CD14-positive monocyte (primary cell): ENCODE measurements at regions not wholly inside any gene's neighbourhood (a gene's known extent, or its start where the extent isn't known, plus 50 kb on each side); places are given as distances from the start of the nearest gene placed in this dataset. TPM values are rescaled to one million over a fixed set of nuclear protein-coding genes. Genes with fewer than 3 reads are reported as not detected.

ENCODE experiments used
- DNase-seq, 3 donors: peaks; one replicate each; pipeline ENCODE4 v3.0.0-alpha.2; 2011 to 2022
- H2AFZ ChIP-seq: 2 replicates; pipeline ENCODE4 v1.6.0; 2012; ENCODE audit warnings: mild to moderate bottlenecking, low read depth, low read length, inconsistent platforms; ENCODE audit not compliant: insufficient read depth, poor library complexity, severe bottlenecking
- H3K27ac ChIP-seq, 2 donors: 1 replicate in 1 of 2; 2 replicates in 1 of 2; pipeline ENCODE4 v1.5.1; 2012 to 2013; ENCODE audit warnings: low read length in 2 of 2, control low read depth in 1 of 2, inconsistent platforms in 1 of 2, low read depth in 1 of 2, mild to moderate bottlenecking in 1 of 2
- H3K27me3 ChIP-seq, 2 donors: one replicate each; pipeline versions ENCODE4 v1.6.0 to v1.6.1; 2011 to 2013; ENCODE audit warnings: low read length in 2 of 2; ENCODE audit not compliant: control insufficient read depth in 2 of 2, insufficient read depth in 2 of 2
- H3K36me3 ChIP-seq, 2 donors: replicated peaks in 1 of 2; 1 replicate in 1 of 2; 2 replicates in 1 of 2; pipeline versions ENCODE4 v1.5.1 to v1.6.1; 2012 to 2013; ENCODE audit warnings: low read length in 2 of 2, control low read depth in 1 of 2, inconsistent platforms in 1 of 2, mild to moderate bottlenecking in 1 of 2; ENCODE audit not compliant: insufficient read depth in 2 of 2, control insufficient read depth in 1 of 2
- H3K4me1 ChIP-seq, 2 donors: 1 replicate in 1 of 2; 2 replicates in 1 of 2; pipeline versions ENCODE4 v1.5.1 to v1.6.1; 2012 to 2013; ENCODE audit warnings: low read length in 2 of 2, control low read depth in 1 of 2, inconsistent platforms in 1 of 2, mild to moderate bottlenecking in 1 of 2, moderate library complexity in 1 of 2; ENCODE audit not compliant: insufficient read depth in 2 of 2, control insufficient read depth in 1 of 2
- H3K4me2 ChIP-seq: replicated peaks from 2 replicates; pipeline ENCODE3; 2012; ENCODE audit warnings: low read length, moderate library complexity, mild to moderate bottlenecking; ENCODE audit not compliant: poor library complexity, severe bottlenecking; ENCODE audit errors: extremely low read depth
- H3K4me3 ChIP-seq, 3 experiments: fragments of 200-600 bp in 1 of 3; sonication (generic) in 1 of 3; replicated peaks in 1 of 3; 1 replicate in 2 of 3; 2 replicates in 1 of 3; pipeline ENCODE4 v1.5.1; 2011 to 2013; ENCODE audit warnings: low read length in 3 of 3, mild to moderate bottlenecking in 3 of 3, control low read depth in 2 of 3, low read depth in 2 of 3, inconsistent platforms in 1 of 3, moderate library complexity in 1 of 3
- H3K79me2 ChIP-seq: 2 replicates; pipeline ENCODE4 v1.6.0; 2012; ENCODE audit warnings: mild to moderate bottlenecking, control low read depth, inconsistent platforms, low read length, moderate library complexity; ENCODE audit not compliant: insufficient read depth
- H3K9ac ChIP-seq: 2 replicates; pipeline ENCODE4 v1.6.0; 2017; ENCODE audit warnings: low read length, mild to moderate bottlenecking; ENCODE audit not compliant: insufficient read depth, poor library complexity, severe bottlenecking
- H3K9me3 ChIP-seq, 2 donors: replicated peaks in 1 of 2; 1 replicate in 1 of 2; 2 replicates in 1 of 2; pipeline versions ENCODE4 v1.5.1 to v1.6.1; 2012 to 2013; ENCODE audit warnings: low read length in 2 of 2, control low read depth in 1 of 2; ENCODE audit not compliant: control insufficient read depth in 1 of 2, insufficient read depth in 1 of 2
- H4K20me1 ChIP-seq: 2 replicates; pipeline ENCODE4 v1.6.0; 2012; ENCODE audit warnings: mild to moderate bottlenecking, low read length, control low read depth, moderate library complexity; ENCODE audit not compliant: insufficient read depth
- H3K27ac Mint-ChIP-seq, 7 donors: one replicate each; pipeline ENCODE4 v1.8.0; 2020; ENCODE audit warnings: mild to moderate bottlenecking in 7 of 7, mixed read lengths in 7 of 7, moderate library complexity in 6 of 7, inconsistent platforms in 2 of 7
- H3K27me3 Mint-ChIP-seq, 3 donors: one replicate each; pipeline ENCODE4 v1.8.0; 2021 to 2022; ENCODE audit warnings: low read depth in 3 of 3, mild to moderate bottlenecking in 3 of 3, mixed read lengths in 3 of 3, moderate library complexity in 3 of 3, inconsistent platforms in 1 of 3
- H3K36me3 Mint-ChIP-seq, 2 donors: one replicate each; pipeline ENCODE4 v1.8.0; 2020; ENCODE audit warnings: mixed read lengths in 2 of 2, inconsistent platforms in 1 of 2, mild to moderate bottlenecking in 1 of 2
- H3K4me1 Mint-ChIP-seq: one replicate; pipeline ENCODE4 v1.8.0; 2020; ENCODE audit warnings: mild to moderate bottlenecking, mixed read lengths
- H3K4me3 Mint-ChIP-seq, 2 donors: one replicate each; pipeline ENCODE4 v1.8.0; 2020; ENCODE audit warnings: mild to moderate bottlenecking in 2 of 2, mixed read lengths in 2 of 2, moderate library complexity in 1 of 2
- H3K9me3 Mint-ChIP-seq, 7 donors: one replicate each; pipeline ENCODE4 v1.8.0; 2020 to 2022; ENCODE audit warnings: mixed read lengths in 7 of 7, mild to moderate bottlenecking in 6 of 7, moderate library complexity in 6 of 7, inconsistent platforms in 2 of 7
- WGBS: methylation state at CpG from one replicate; pipeline ENCODE4 v1.1.5; 2013; ENCODE audit warnings: missing lambda C conversion rate; ENCODE audit not compliant: insufficient coverage; 5-methylcytosine and 5-hydroxymethylcytosine counted together
- intact Hi-C, 2 donors: fragments of 100-400 bp; cut with micrococcal nuclease; formaldehyde crosslinking; loops; one replicate each; pipeline versions ENCODE4 v1.15.0 to v1.15.1; 2023
- small RNA-seq: library from RNA; depleted of rRNA; stranded (forward); fragments of <200 nt; gene quantifications from one replicate; pipeline ENCODE3, GENCODE V24; 2012; ENCODE audit warnings: low read depth; ENCODE audit not compliant: insufficient read length
- TF ChIP-seq, protein P1 (sequence below): fragments of 200-600 bp; IDR thresholded peaks from one replicate; pipeline ENCODE4 v1.8.0; 2022; ENCODE audit warnings: antibody characterized with exemption, mild to moderate bottlenecking

DNA sequence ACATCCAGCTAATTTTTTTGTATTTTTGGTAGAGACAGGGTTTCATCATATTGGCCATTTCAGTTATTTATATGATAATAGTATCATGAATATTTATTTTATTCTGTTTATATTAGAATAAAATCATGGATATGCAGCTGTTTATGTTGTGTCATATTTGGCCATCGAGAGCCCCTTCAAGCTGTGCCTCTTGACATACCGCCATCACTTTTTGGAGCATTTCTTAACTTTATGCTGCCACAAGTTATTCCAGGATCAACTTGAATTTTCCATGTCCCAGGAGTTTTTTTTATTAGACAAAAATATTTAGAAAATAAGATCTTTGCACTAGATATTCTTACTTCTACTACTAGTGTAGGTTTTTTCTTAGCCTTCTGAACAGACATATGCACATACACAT lies 1067.0 kb upstream of the LRRTM3 start:
- Mint-ChIP-seq H3K36me3 (no peaks in the 10 kb centered on the region), H3K9me3 (peaks cover 0 to 2% (median 0%) of the 10 kb centered on the region in 7 donors), H3K27me3 (no peaks in the 10 kb centered on the region), H3K27ac (no peak overlapping the region), H3K4me1 (no peaks in the 10 kb centered on the region), H3K4me3 (no peak overlapping the region)
- Histone ChIP-seq H3K4me1 (no peaks in the 10 kb centered on the region), H4K20me1 (no peaks in the 10 kb centered on the region), H3K9ac (no peak overlapping the region), H3K36me3 (no peaks in the 10 kb centered on the region), H2AFZ (no peak overlapping the region), H3K27me3 (no peaks in the 10 kb centered on the region), H3K79me2 (no peaks in the 10 kb centered on the region), H3K27ac (no peak overlapping the region), H3K4me3 (no peak overlapping the region), H3K9me3 (no peaks in the 10 kb centered on the region), H3K4me2 (no peak overlapping the region)
- intact Hi-C loops = no loop called here
- no CpG with 5 or more reads among the region's 2 CpGs for WGBS
- TF ChIP-seq, protein P1, sequence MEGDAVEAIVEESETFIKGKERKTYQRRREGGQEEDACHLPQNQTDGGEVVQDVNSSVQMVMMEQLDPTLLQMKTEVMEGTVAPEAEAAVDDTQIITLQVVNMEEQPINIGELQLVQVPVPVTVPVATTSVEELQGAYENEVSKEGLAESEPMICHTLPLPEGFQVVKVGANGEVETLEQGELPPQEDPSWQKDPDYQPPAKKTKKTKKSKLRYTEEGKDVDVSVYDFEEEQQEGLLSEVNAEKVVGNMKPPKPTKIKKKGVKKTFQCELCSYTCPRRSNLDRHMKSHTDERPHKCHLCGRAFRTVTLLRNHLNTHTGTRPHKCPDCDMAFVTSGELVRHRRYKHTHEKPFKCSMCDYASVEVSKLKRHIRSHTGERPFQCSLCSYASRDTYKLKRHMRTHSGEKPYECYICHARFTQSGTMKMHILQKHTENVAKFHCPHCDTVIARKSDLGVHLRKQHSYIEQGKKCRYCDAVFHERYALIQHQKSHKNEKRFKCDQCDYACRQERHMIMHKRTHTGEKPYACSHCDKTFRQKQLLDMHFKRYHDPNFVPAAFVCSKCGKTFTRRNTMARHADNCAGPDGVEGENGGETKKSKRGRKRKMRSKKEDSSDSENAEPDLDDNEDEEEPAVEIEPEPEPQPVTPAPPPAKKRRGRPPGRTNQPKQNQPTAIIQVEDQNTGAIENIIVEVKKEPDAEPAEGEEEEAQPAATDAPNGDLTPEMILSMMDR = no peak
- DNase-seq = no peak

DNA sequence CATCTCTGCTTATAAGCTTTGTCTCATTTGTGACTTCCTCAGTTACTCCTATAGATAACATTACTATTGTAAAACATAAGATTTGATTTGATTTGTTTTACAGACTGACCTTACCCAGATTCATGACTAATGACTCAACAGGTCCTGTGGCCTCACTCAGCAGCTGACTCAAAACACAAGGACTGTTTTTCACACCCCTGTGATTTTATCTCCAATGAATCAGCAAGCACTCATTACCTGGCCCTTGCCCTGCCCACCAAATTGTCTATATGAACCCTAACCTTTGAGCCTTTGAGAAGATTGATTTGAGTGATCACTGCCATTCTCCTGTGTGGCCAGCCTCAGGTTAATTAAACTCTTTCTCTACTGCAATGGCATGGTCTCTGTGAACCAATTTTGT lies 1064.6 kb upstream of the LRRTM3 start:
- Mint-ChIP-seq H3K9me3 (no peaks in the 10 kb centered on the region), H3K4me1 (no peaks in the 10 kb centered on the region), H3K4me3 (no peak overlapping the region), H3K36me3 (no peaks in the 10 kb centered on the region), H3K27ac (no peak overlapping the region), H3K27me3 (no peaks in the 10 kb centered on the region)
- no peaks in the 10 kb centered on the region for H3K27me3 ChIP-seq
- no peak overlapping the region for H3K4me2 ChIP-seq
- H3K9ac ChIP-seq = no peak overlapping the region
- H2AFZ ChIP-seq = no peak overlapping the region
- H3K9me3 ChIP-seq = no peaks in the 10 kb centered on the region
- TF ChIP-seq, protein P1 = no peak
- no peaks in the 10 kb centered on the region for H3K36me3 ChIP-seq
- no peaks in the 10 kb centered on the region for H3K4me1 ChIP-seq
- no peaks in the 10 kb centered on the region for H4K20me1 ChIP-seq
- intact Hi-C loops = no loop called here
- H3K27ac ChIP-seq = no peak overlapping the region
- H3K79me2 ChIP-seq = no peaks in the 10 kb centered on the region
- DNase-seq = no peak
- H3K4me3 ChIP-seq = no peak overlapping the region

Small RNA genes in the stretch of these regions (small RNA-seq; reads per million reads assigned to genes)
- not detected for gene CYP2C61P
